ENCODE measurements at regions not wholly inside any gene's neighbourhood (a gene's known extent, or its start where the extent isn't known, plus 50 kb on each side); places are given as distances from the start of the nearest gene placed in this dataset.

- POLR2A ChIA-PET = interaction anchor here (1.0 kb wide), 1 partner anchor 13 kb away, joined by 3 read pairs; no protein-coding TSS in a partner anchor
- TF ChIP-seq, protein P1, sequence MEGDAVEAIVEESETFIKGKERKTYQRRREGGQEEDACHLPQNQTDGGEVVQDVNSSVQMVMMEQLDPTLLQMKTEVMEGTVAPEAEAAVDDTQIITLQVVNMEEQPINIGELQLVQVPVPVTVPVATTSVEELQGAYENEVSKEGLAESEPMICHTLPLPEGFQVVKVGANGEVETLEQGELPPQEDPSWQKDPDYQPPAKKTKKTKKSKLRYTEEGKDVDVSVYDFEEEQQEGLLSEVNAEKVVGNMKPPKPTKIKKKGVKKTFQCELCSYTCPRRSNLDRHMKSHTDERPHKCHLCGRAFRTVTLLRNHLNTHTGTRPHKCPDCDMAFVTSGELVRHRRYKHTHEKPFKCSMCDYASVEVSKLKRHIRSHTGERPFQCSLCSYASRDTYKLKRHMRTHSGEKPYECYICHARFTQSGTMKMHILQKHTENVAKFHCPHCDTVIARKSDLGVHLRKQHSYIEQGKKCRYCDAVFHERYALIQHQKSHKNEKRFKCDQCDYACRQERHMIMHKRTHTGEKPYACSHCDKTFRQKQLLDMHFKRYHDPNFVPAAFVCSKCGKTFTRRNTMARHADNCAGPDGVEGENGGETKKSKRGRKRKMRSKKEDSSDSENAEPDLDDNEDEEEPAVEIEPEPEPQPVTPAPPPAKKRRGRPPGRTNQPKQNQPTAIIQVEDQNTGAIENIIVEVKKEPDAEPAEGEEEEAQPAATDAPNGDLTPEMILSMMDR (conservative IDR thresholded peaks at IDR 0.05; ENCODE audit: low read length) = no peak
- no peak for TF ChIP-seq EZH2phosphoT487 (IDR thresholded peaks at IDR 0.05; ENCODE audit: borderline replicate concordance, low read depth, low read length)
- intact Hi-C loops (cut with micrococcal nuclease; ENCODE audit: unreplicated experiment) = no loop called here
- no peaks in the 10 kb centered on the region for H3K9me3 ChIP-seq (ENCODE audit: low read length)
- no peaks in the 10 kb centered on the region for H4K20me1 ChIP-seq (ENCODE audit: insufficient read depth, low read length)
- H3K4me3 ChIP-seq (ENCODE audit: low read depth, low read length, poor library complexity, severe bottlenecking) = no peak overlapping the region
- H3K79me2 ChIP-seq (ENCODE audit: insufficient read depth, low read depth, low read length) = no peaks in the 10 kb centered on the region
- H3K27ac ChIP-seq (ENCODE audit: low read depth, low read length, poor library complexity, severe bottlenecking) = no peak overlapping the region
- peaks cover 6% of the 10 kb centered on the region for H3K4me1 ChIP-seq (ENCODE audit: insufficient read depth, low read length, poor library complexity, severe bottlenecking)
- H2AFZ ChIP-seq (ENCODE audit: low read length) = no peak overlapping the region
- H3K4me2 ChIP-seq (ENCODE audit: low read length) = no peak overlapping the region
- no peaks in the 10 kb centered on the region for H3K9me2 ChIP-seq (ENCODE audit: insufficient read depth, low read length)
- no peaks in the 10 kb centered on the region for H3K36me3 ChIP-seq (ENCODE audit: insufficient read depth, low read length)
- CTCF ChIA-PET (ENCODE audit: unreplicated experiment) = no interaction called here
- DNase-seq (ENCODE audit: low spot score) = no peak
- no TSS peak for BruUV-seq (replicated peaks)
Observed at GRCh38 chr2:37563375-37564015, 107.9 kb downstream of the CDC42EP3 start.

GRCh38 chr2:37564356-37564755, 107.1 kb downstream of the CDC42EP3 start:
- CTCF ChIA-PET (ENCODE audit: unreplicated experiment) = no interaction called here
- Histone ChIP-seq H3K4me2 (ENCODE audit: low read length) (no peak overlapping the region), H2AFZ (ENCODE audit: low read length) (no peak overlapping the region)

More at GRCh38 chr2:37564356-37564755, 107.1 kb downstream of the CDC42EP3 start:
- Histone ChIP-seq H3K27ac (ENCODE audit: low read depth, low read length, poor library complexity, severe bottlenecking) (no peak overlapping the region), H3K4me1 (ENCODE audit: insufficient read depth, low read length, poor library complexity, severe bottlenecking) (peaks cover 6% of the 10 kb centered on the region), H3K4me3 (ENCODE audit: low read depth, low read length, poor library complexity, severe bottlenecking) (no peak overlapping the region), H3K36me3 (ENCODE audit: insufficient read depth, low read length) (no peaks in the 10 kb centered on the region), H3K79me2 (ENCODE audit: insufficient read depth, low read depth, low read length) (no peaks in the 10 kb centered on the region), H3K9me3 (ENCODE audit: low read length) (no peaks in the 10 kb centered on the region), H4K20me1 (ENCODE audit: insufficient read depth, low read length) (no peaks in the 10 kb centered on the region), H3K9me2 (ENCODE audit: insufficient read depth, low read length) (no peaks in the 10 kb centered on the region)
- BruUV-seq (replicated peaks) = no TSS peak
- DNase-seq (ENCODE audit: low spot score) = no peak
- intact Hi-C loops (cut with micrococcal nuclease; ENCODE audit: unreplicated experiment) = no loop called here
- POLR2A ChIA-PET = interaction anchor here (1.0 kb wide), 1 partner anchor 14 kb away, joined by 3 read pairs; no protein-coding TSS in a partner anchor
- TF ChIP-seq, protein P1 (conservative IDR thresholded peaks at IDR 0.05; ENCODE audit: low read length) = no peak
- no peak for TF ChIP-seq EZH2phosphoT487 (IDR thresholded peaks at IDR 0.05; ENCODE audit: borderline replicate concordance, low read depth, low read length)
